ENCODE measurements at regions not wholly inside any gene's neighbourhood (a gene's known extent, or its start where the extent isn't known, plus 50 kb on each side); places are given as distances from the start of the nearest gene placed in this dataset.

DNA sequence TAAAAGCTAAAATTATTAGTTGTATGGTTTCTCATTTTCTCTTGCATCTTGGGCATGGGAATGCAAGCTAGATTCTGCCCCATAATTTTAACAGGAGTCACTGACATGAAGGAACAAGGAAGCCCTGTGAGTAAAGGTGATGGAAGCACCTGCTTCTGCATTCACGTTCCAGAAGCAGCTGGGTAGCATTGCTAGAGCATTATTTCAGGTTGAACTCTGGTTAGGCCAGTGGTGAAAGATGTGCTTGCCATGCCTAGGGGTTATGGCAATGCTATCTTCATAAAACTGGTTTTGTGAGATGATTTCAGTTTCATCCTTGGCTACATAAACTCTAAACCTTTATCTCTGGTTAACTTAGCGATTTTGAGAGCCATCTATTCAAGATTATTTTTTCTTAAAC is 151.4 kb downstream of the TFEC start:
- H2AFZ ChIP-seq (ENCODE audit: low read depth, low read length) = no peak overlapping the region
- H3F3A ChIP-seq (ENCODE audit: insufficient read depth, low read length, poor library complexity, severe bottlenecking) = no peaks in the 10 kb centered on the region
- no peaks in the 10 kb centered on the region for H3K36me3 ChIP-seq (ENCODE audit: insufficient read depth, low read length)
- H4K20me1 ChIP-seq (ENCODE audit: insufficient read depth) = no peaks in the 10 kb centered on the region
- no peaks in the 10 kb centered on the region for H3K9me2 ChIP-seq (ENCODE audit: insufficient read depth, low read length)
- H3K4me3 ChIP-seq (ENCODE audit: low read length) = no peak overlapping the region
- no peak overlapping the region for H3K27ac ChIP-seq (ENCODE audit: low read length)
- H3K9me3 ChIP-seq (ENCODE audit: low read length) = no peaks in the 10 kb centered on the region
- no peak for TF ChIP-seq EP300 (conservative IDR thresholded peaks at IDR 0.05; ENCODE audit: poor library complexity, severe bottlenecking)
- TF ChIP-seq SMC3 (conservative IDR thresholded peaks at IDR 0.05; ENCODE audit: poor library complexity) = no peak
- TF ChIP-seq POLR2AphosphoS5 (IDR thresholded peaks at IDR 0.05) = no peak
- no peak for TF ChIP-seq MXI1 (conservative IDR thresholded peaks at IDR 0.05; ENCODE audit: poor library complexity, severe bottlenecking)
- TF ChIP-seq, protein P1, sequence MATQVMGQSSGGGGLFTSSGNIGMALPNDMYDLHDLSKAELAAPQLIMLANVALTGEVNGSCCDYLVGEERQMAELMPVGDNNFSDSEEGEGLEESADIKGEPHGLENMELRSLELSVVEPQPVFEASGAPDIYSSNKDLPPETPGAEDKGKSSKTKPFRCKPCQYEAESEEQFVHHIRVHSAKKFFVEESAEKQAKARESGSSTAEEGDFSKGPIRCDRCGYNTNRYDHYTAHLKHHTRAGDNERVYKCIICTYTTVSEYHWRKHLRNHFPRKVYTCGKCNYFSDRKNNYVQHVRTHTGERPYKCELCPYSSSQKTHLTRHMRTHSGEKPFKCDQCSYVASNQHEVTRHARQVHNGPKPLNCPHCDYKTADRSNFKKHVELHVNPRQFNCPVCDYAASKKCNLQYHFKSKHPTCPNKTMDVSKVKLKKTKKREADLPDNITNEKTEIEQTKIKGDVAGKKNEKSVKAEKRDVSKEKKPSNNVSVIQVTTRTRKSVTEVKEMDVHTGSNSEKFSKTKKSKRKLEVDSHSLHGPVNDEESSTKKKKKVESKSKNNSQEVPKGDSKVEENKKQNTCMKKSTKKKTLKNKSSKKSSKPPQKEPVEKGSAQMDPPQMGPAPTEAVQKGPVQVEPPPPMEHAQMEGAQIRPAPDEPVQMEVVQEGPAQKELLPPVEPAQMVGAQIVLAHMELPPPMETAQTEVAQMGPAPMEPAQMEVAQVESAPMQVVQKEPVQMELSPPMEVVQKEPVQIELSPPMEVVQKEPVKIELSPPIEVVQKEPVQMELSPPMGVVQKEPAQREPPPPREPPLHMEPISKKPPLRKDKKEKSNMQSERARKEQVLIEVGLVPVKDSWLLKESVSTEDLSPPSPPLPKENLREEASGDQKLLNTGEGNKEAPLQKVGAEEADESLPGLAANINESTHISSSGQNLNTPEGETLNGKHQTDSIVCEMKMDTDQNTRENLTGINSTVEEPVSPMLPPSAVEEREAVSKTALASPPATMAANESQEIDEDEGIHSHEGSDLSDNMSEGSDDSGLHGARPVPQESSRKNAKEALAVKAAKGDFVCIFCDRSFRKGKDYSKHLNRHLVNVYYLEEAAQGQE (IDR thresholded peaks at IDR 0.05; ENCODE audit: borderline replicate concordance) = no peak
- no peak for TF ChIP-seq TAF1 (IDR thresholded peaks at IDR 0.05; ENCODE audit: low read depth)
- TF ChIP-seq, protein P2, sequence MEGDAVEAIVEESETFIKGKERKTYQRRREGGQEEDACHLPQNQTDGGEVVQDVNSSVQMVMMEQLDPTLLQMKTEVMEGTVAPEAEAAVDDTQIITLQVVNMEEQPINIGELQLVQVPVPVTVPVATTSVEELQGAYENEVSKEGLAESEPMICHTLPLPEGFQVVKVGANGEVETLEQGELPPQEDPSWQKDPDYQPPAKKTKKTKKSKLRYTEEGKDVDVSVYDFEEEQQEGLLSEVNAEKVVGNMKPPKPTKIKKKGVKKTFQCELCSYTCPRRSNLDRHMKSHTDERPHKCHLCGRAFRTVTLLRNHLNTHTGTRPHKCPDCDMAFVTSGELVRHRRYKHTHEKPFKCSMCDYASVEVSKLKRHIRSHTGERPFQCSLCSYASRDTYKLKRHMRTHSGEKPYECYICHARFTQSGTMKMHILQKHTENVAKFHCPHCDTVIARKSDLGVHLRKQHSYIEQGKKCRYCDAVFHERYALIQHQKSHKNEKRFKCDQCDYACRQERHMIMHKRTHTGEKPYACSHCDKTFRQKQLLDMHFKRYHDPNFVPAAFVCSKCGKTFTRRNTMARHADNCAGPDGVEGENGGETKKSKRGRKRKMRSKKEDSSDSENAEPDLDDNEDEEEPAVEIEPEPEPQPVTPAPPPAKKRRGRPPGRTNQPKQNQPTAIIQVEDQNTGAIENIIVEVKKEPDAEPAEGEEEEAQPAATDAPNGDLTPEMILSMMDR (IDR thresholded peaks at IDR 0.05; ENCODE audit: poor library complexity, severe bottlenecking) = no peak
- no peak for TF ChIP-seq EZH2 (IDR thresholded peaks at IDR 0.05; ENCODE audit: borderline replicate concordance, insufficient read depth, low read length, poor library complexity, severe bottlenecking)
- TF ChIP-seq RAD21 (conservative IDR thresholded peaks at IDR 0.05) = no peak
- no peak overlapping the region for H3K4me2 ChIP-seq (ENCODE audit: low read length)
- no peaks in the 10 kb centered on the region for H3K27me3 ChIP-seq (ENCODE audit: insufficient read depth, low read depth, low read length)
- no peak overlapping the region for H3K9ac ChIP-seq (ENCODE audit: low read length)
- H3K79me2 ChIP-seq (replicated peaks; ENCODE audit: insufficient read depth, low read length) = no peaks in the 10 kb centered on the region

DNA sequence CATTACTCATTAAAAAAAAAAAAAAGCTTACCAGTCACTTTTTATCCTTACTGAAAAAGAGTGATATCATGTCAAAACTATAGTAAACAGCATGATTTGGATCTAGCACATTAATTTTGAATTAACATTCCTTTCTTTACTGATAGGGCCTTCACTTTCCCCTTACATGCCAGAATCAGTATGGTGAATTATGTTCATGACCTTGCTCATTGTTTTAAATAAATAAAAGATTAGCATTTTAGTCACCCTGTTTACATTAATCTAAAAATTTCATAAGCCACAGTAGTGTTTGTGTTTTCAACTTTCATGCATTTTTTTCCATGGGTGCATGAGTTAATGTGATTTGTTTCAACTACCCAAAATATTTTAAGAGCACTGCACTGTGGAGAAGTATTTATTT is 160.8 kb downstream of the TFEC start:
- no peaks in the 10 kb centered on the region for H3K79me2 ChIP-seq (replicated peaks; ENCODE audit: insufficient read depth, low read length)
- no peak overlapping the region for H3K27ac ChIP-seq (ENCODE audit: low read length)
- H3K9me2 ChIP-seq (ENCODE audit: insufficient read depth, low read length) = no peaks in the 10 kb centered on the region

More for the DNA sequence above, 160.8 kb downstream of the TFEC start:
- TF ChIP-seq, protein P2 (IDR thresholded peaks at IDR 0.05; ENCODE audit: poor library complexity, severe bottlenecking) = no peak
- TF ChIP-seq SMC3 (conservative IDR thresholded peaks at IDR 0.05; ENCODE audit: poor library complexity) = no peak
- no peak for TF ChIP-seq POLR2AphosphoS5 (IDR thresholded peaks at IDR 0.05)
- no peak for TF ChIP-seq TAF1 (IDR thresholded peaks at IDR 0.05; ENCODE audit: low read depth)
- no peak for TF ChIP-seq EP300 (conservative IDR thresholded peaks at IDR 0.05; ENCODE audit: poor library complexity, severe bottlenecking)
- no peak for TF ChIP-seq RAD21 (conservative IDR thresholded peaks at IDR 0.05)
- no peak for TF ChIP-seq MXI1 (conservative IDR thresholded peaks at IDR 0.05; ENCODE audit: poor library complexity, severe bottlenecking)
- no peak for TF ChIP-seq EZH2 (IDR thresholded peaks at IDR 0.05; ENCODE audit: borderline replicate concordance, insufficient read depth, low read length, poor library complexity, severe bottlenecking)
- TF ChIP-seq, protein P1 (IDR thresholded peaks at IDR 0.05; ENCODE audit: borderline replicate concordance) = no peak
- H3K4me2 ChIP-seq (ENCODE audit: low read length) = no peak overlapping the region
- no peaks in the 10 kb centered on the region for H3K9me3 ChIP-seq (ENCODE audit: low read length)
- no peaks in the 10 kb centered on the region for H3K36me3 ChIP-seq (ENCODE audit: insufficient read depth, low read length)
- H3K27me3 ChIP-seq (ENCODE audit: insufficient read depth, low read depth, low read length) = no peaks in the 10 kb centered on the region
- no peak overlapping the region for H3K4me3 ChIP-seq (ENCODE audit: low read length)
- H2AFZ ChIP-seq (ENCODE audit: low read depth, low read length) = no peak overlapping the region
- H3F3A ChIP-seq (ENCODE audit: insufficient read depth, low read length, poor library complexity, severe bottlenecking) = no peaks in the 10 kb centered on the region
- H4K20me1 ChIP-seq (ENCODE audit: insufficient read depth) = no peaks in the 10 kb centered on the region
- no peak overlapping the region for H3K9ac ChIP-seq (ENCODE audit: low read length)

Data from neural cell (in vitro differentiated cells).